ENCODE measurements at regions not wholly inside any gene's neighbourhood (a gene's known extent, or its start where the extent isn't known, plus 50 kb on each side); places are given as distances from the start of the nearest gene placed in this dataset.

- no peak for DNase-seq (ENCODE audit: extremely low spot score, unreplicated experiment)
- Mint-ChIP-seq H3K36me3 (no peaks in the 10 kb centered on the region), H3K27ac (peak overlapping the region; percentile 69), H3K9me3 (no peaks in the 10 kb centered on the region), H3K4me3 (peak overlapping the region; percentile 54), H3K4me1 (ENCODE audit: unreplicated experiment) (peaks cover 54% of the 10 kb centered on the region), H3K27me3 (no peaks in the 10 kb centered on the region)
- TF ChIP-seq CTCF (conservative IDR thresholded peaks at IDR 0.05) = no peak
Observed at GRCh38 chr1:228900099-228900885, 165.0 kb downstream of the RHOU start.

- no peaks in the 10 kb centered on the region for H3K36me3 Mint-ChIP-seq
- DNase-seq (ENCODE audit: extremely low spot score, unreplicated experiment) = no peak
- no peaks in the 10 kb centered on the region for H3K27me3 Mint-ChIP-seq
- H3K4me3 Mint-ChIP-seq = peak overlapping the region; percentile 54
- peak overlapping the region; percentile 69 for H3K27ac Mint-ChIP-seq
- TF ChIP-seq CTCF (conservative IDR thresholded peaks at IDR 0.05) = no peak
- peaks cover 56% of the 10 kb centered on the region for H3K4me1 Mint-ChIP-seq (ENCODE audit: unreplicated experiment)
- no peaks in the 10 kb centered on the region for H3K9me3 Mint-ChIP-seq
Observed at GRCh38 chr1:228900886-228901392, 165.7 kb downstream of the RHOU start.

- no peak for TF ChIP-seq CTCF (conservative IDR thresholded peaks at IDR 0.05)
- DNase-seq (ENCODE audit: extremely low spot score, unreplicated experiment) = no peak
- Mint-ChIP-seq H3K27ac (no peak overlapping the region), H3K36me3 (no peaks in the 10 kb centered on the region), H3K4me1 (ENCODE audit: unreplicated experiment) (peaks cover 60% of the 10 kb centered on the region), H3K9me3 (no peaks in the 10 kb centered on the region), H3K27me3 (no peaks in the 10 kb centered on the region), H3K4me3 (no peak overlapping the region)
Observed at GRCh38 chr1:228901936-228902681, 166.8 kb downstream of the RHOU start.

- DNase-seq (ENCODE audit: extremely low spot score, unreplicated experiment) = no peak
- no peaks in the 10 kb centered on the region for H3K9me3 Mint-ChIP-seq
- no peaks in the 10 kb centered on the region for H3K36me3 Mint-ChIP-seq
- H3K27ac Mint-ChIP-seq = no peak overlapping the region
- peak overlapping the region; percentile 52 for H3K4me3 Mint-ChIP-seq
- peaks cover 63% of the 10 kb centered on the region for H3K4me1 Mint-ChIP-seq (ENCODE audit: unreplicated experiment)
- TF ChIP-seq CTCF (conservative IDR thresholded peaks at IDR 0.05) = no peak
- no peaks in the 10 kb centered on the region for H3K27me3 Mint-ChIP-seq
Observed at GRCh38 chr1:228902781-228903433, 167.6 kb downstream of the RHOU start.

- Mint-ChIP-seq H3K27ac (no peak overlapping the region), H3K9me3 (no peaks in the 10 kb centered on the region), H3K4me1 (ENCODE audit: unreplicated experiment) (peaks cover 63% of the 10 kb centered on the region), H3K4me3 (peak overlapping the region; percentile 52), H3K36me3 (no peaks in the 10 kb centered on the region), H3K27me3 (no peaks in the 10 kb centered on the region)
- TF ChIP-seq CTCF (conservative IDR thresholded peaks at IDR 0.05) = no peak
- DNase-seq (ENCODE audit: extremely low spot score, unreplicated experiment) = no peak
Observed at GRCh38 chr1:228903434-228904071, 168.3 kb downstream of the RHOU start.

Measured in type B pancreatic cell (in vitro differentiated cells).